GM12891 (cell line): ENCODE measurements at regions not wholly inside any gene's neighbourhood (a gene's known extent, or its start where the extent isn't known, plus 50 kb on each side); places are given as distances from the start of the nearest gene placed in this dataset.

Experiments used
- PAX5 ChIP-seq: IDR thresholded peaks from 2 replicates; pipeline ENCODE4 v1.6.1; 2011; ENCODE audit warnings: low read length, moderate library complexity, mild to moderate bottlenecking; ENCODE audit not compliant: insufficient read depth, severe bottlenecking
- POLR2A ChIP-seq: IDR thresholded peaks from 2 replicates; pipeline ENCODE4 v1.6.1; 2011; ENCODE audit warnings: low read depth, low read length, control low read depth
- POLR2AphosphoS5 ChIP-seq: IDR thresholded peaks from 2 replicates; pipeline ENCODE4 v1.6.1; 2011; ENCODE audit warnings: low read depth, low read length, control low read depth

- TF ChIP-seq POLR2A (no peak), POLR2AphosphoS5 (no peak), PAX5 (no peak)
Measured at GRCh38 chr11:134702827-134703226, 290.8 kb upstream of the B3GAT1 start.
